ENCODE measurements at regions not wholly inside any gene's neighbourhood (a gene's known extent, or its start where the extent isn't known, plus 50 kb on each side); places are given as distances from the start of the nearest gene placed in this dataset.

DNA sequence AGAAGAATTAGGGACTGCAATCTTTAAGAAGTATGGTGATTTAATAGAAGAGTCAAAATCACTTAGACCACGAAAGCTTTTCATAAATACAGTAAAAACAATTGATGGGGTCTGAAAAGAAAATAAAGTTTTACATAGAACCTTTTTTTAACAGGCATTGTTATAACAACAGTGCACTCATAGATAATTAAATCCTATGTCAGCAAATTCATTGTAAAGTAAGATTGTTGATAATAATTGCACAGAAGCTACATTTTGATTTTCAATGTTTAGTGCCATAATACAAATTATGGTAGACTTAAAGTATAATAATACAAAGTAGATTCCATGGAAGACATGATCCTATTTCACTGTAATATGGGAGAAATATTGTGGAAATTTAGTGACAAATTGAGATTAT lies 130.7 kb upstream of the FSIP2 start:
- Histone ChIP-seq H3K9me3 (ENCODE audit: insufficient read depth, low read depth, low read length) (peaks cover 5% of the 10 kb centered on the region; the same call in 1 of the 2 replicates), H3K36me3 (ENCODE audit: insufficient read depth, low read depth, low read length) (no peaks in the 10 kb centered on the region), H3K4me1 (ENCODE audit: insufficient read depth, low read length) (no peaks in the 10 kb centered on the region; the same call in 1 of the 2 replicates), H3K27me3 (ENCODE audit: insufficient read depth, low read length) (no peaks in the 10 kb centered on the region), H3K4me3 (ENCODE audit: low read length) (no peak overlapping the region), H3K9ac (ENCODE audit: low read depth, low read length) (no peak overlapping the region), H3K27ac (ENCODE audit: low read length) (no peak overlapping the region)

DNA sequence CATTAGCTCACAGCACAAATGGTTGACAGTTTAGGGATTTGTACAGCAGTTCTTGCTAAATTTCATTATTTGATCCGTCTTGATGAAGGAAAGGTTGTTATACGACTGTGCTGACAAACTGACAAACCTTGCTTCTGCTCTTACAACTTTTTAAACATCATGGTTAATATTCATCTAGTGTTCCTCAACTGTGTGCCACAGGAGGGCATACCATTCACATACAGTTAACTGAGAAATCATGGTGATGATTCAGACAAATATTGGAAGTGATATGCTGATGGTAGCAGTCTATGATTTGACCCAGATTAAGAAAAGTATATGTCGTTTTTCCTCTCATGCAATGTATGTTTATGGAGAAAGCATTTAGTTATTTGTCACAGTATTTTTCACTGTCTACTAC lies 129.8 kb upstream of the FSIP2 start:
- H3K9ac ChIP-seq (ENCODE audit: low read depth, low read length): no peak overlapping the region
- H3K9me3 ChIP-seq (ENCODE audit: insufficient read depth, low read depth, low read length): no peaks in the 10 kb centered on the region
- no peaks in the 10 kb centered on the region for H3K27me3 ChIP-seq (ENCODE audit: insufficient read depth, low read length)
- H3K36me3 ChIP-seq (ENCODE audit: insufficient read depth, low read depth, low read length): no peaks in the 10 kb centered on the region
- H3K27ac ChIP-seq (ENCODE audit: low read length): no peak overlapping the region
- H3K4me1 ChIP-seq (ENCODE audit: insufficient read depth, low read length): no peaks in the 10 kb centered on the region; the same call in 1 of the 2 replicates
- no peak overlapping the region for H3K4me3 ChIP-seq (ENCODE audit: low read length)

DNA sequence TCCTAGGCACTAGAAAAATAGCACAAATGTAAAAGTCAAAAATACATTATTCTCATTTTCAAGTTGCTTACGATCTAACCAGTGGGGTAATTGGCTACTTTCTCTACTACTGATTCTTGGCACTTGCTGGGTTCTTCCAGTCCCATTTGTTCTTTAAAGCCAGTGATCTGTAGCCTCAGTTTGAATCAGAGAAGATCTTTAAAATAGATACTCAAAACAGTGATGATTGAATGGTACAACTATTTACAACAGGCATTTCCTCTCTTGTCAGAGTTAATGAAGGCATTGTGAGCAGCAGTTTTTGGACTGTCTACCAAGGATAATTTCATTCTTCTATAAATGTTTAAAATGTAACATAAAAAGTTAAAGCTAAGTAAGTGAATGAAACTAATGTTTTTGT lies 128.3 kb upstream of the FSIP2 start:
- Histone ChIP-seq H3K9me3 (ENCODE audit: insufficient read depth, low read depth, low read length) (no peaks in the 10 kb centered on the region), H3K4me1 (ENCODE audit: insufficient read depth, low read length) (no peaks in the 10 kb centered on the region; the same call in 1 of the 2 replicates), H3K36me3 (ENCODE audit: insufficient read depth, low read depth, low read length) (no peaks in the 10 kb centered on the region), H3K9ac (ENCODE audit: low read depth, low read length) (no peak overlapping the region), H3K27me3 (ENCODE audit: insufficient read depth, low read length) (no peaks in the 10 kb centered on the region), H3K4me3 (ENCODE audit: low read length) (no peak overlapping the region), H3K27ac (ENCODE audit: low read length) (no peak overlapping the region)

DNA sequence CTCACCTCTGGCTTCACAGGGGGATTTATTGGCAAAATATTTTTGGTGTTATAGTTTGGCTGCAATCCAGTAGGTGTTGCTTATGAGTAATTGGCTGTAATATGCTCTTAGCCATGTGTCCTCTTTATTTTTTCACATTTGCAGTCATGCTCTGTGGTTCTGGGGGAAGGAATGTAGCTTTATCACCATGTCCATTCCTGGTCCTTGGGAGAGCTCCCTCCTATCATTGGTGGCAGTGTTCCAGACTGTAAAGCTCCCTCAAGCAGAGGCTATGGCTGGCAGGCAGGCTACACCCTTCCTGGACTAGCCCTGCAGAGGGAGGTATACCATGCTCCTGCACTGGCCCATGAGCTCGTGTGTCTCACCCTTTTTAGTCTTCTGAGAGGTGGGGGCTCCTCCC lies 120.0 kb upstream of the FSIP2 start:
- Histone ChIP-seq H3K27ac (ENCODE audit: low read length) (no peak overlapping the region), H3K9me3 (ENCODE audit: insufficient read depth, low read depth, low read length) (no peaks in the 10 kb centered on the region)

DNA sequence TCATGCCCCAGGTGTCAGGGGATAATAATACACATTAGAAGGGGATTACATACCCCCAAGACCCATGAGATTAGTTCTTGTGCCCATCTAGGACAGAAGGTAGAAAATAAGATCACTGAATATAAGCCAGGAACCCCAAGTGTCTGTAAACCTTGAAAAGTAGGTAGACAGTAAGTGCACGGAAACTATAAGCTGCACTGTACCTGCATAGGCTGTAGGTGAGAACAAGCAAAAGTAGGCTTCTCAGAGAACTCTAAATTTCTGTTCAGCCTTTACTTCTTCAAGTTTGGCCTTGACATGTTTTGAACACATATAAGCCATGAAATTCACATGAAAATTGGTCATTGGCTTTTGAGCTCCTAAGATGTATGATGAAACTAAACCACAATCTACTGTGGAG lies 113.0 kb upstream of the FSIP2 start:
- Histone ChIP-seq H3K36me3 (ENCODE audit: insufficient read depth, low read depth, low read length) (no peaks in the 10 kb centered on the region), H3K9ac (ENCODE audit: low read depth, low read length) (no peak overlapping the region), H3K4me1 (ENCODE audit: insufficient read depth, low read length) (no peaks in the 10 kb centered on the region), H3K9me3 (ENCODE audit: insufficient read depth, low read depth, low read length) (no peaks in the 10 kb centered on the region), H3K4me3 (ENCODE audit: low read length) (no peak overlapping the region), H3K27ac (ENCODE audit: low read length) (no peak overlapping the region), H3K27me3 (ENCODE audit: insufficient read depth, low read length) (no peaks in the 10 kb centered on the region)

More for the DNA sequence above, 120.0 kb upstream of the FSIP2 start:
- no peaks in the 10 kb centered on the region for H3K27me3 ChIP-seq (ENCODE audit: insufficient read depth, low read length)
- no peak overlapping the region for H3K4me3 ChIP-seq (ENCODE audit: low read length)
- H3K36me3 ChIP-seq (ENCODE audit: insufficient read depth, low read depth, low read length): no peaks in the 10 kb centered on the region
- H3K9ac ChIP-seq (ENCODE audit: low read depth, low read length): no peak overlapping the region
- H3K4me1 ChIP-seq (ENCODE audit: insufficient read depth, low read length): no peaks in the 10 kb centered on the region

DNA sequence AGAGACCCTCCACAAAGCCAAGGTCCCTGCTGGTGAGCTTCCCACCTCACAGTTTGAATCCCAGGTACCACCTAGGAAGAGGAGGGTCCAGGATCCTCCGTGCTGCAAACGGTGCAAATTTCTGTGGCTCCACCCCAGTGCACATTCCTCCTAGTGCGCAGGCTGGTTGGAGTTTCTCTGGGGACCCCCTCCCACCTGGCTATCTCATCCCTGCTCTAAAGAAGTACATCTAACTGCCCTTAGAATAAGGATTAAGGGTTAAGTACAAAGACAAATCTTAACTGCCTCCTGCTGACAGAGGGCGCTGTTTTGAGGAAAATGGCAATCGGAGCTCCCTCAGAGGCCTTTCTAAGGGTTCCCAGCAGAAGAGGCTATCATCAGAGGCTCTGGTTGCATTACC lies 109.6 kb upstream of the FSIP2 start:
- H3K36me3 ChIP-seq (ENCODE audit: insufficient read depth, low read depth, low read length): no peaks in the 10 kb centered on the region
- no peaks in the 10 kb centered on the region for H3K4me1 ChIP-seq (ENCODE audit: insufficient read depth, low read length)
- H3K27me3 ChIP-seq (ENCODE audit: insufficient read depth, low read length): no peaks in the 10 kb centered on the region
- H3K9ac ChIP-seq (ENCODE audit: low read depth, low read length): no peak overlapping the region
- H3K9me3 ChIP-seq (ENCODE audit: insufficient read depth, low read depth, low read length): no peaks in the 10 kb centered on the region
- H3K4me3 ChIP-seq (ENCODE audit: low read length): no peak overlapping the region
- H3K27ac ChIP-seq (ENCODE audit: low read length): no peak overlapping the region

DNA sequence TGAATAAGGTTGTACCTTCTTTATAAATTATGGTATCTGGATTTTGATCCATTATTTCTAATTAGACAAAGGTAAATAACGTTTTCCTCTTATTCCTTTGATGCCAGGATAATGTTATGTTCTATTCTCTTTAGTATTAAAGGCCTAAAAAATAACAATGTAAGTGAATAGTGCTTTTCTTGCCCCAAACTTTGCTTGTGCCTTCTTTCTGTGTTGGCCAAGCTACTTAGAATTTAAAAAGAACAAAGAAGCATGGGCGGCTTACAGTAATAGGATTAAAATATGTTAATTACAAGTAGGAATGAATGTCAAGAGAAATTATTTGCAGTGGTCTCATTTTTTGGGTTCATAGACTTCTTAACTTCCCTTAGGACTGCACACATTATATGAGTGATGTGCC lies 105.0 kb upstream of the FSIP2 start:
- no peak overlapping the region for H3K9ac ChIP-seq (ENCODE audit: low read depth, low read length)
- H3K36me3 ChIP-seq (ENCODE audit: insufficient read depth, low read depth, low read length): no peaks in the 10 kb centered on the region
- peaks cover 6% of the 10 kb centered on the region; the same call in 1 of the 2 replicates for H3K4me1 ChIP-seq (ENCODE audit: insufficient read depth, low read length)
- no peak overlapping the region for H3K27ac ChIP-seq (ENCODE audit: low read length)
- no peaks in the 10 kb centered on the region for H3K27me3 ChIP-seq (ENCODE audit: insufficient read depth, low read length)
- no peak overlapping the region for H3K4me3 ChIP-seq (ENCODE audit: low read length)
- H3K9me3 ChIP-seq (ENCODE audit: insufficient read depth, low read depth, low read length): no peaks in the 10 kb centered on the region

DNA sequence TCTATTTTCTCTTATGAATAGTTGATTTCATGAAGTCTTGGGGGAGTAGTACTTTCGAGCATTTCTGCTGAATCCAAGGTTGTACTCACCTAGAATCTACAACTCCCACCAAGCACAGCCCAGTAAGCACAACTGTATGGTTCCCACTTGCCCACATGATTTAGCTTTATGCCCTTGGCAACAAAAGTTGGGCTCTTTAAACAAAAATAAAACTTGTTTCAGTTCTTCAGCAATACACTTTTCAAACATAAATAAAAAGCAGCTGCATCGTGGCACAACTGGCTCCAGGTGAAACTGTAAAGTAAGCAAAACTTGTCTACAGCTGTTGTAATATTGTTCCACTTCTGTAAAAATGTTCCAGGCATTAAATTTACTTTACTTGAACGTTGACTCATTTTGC lies 99.8 kb upstream of the FSIP2 start:
- Histone ChIP-seq H3K9me3 (ENCODE audit: insufficient read depth, low read depth, low read length) (no peaks in the 10 kb centered on the region), H3K27me3 (ENCODE audit: insufficient read depth, low read length) (no peaks in the 10 kb centered on the region), H3K9ac (ENCODE audit: low read depth, low read length) (no peak overlapping the region), H3K27ac (ENCODE audit: low read length) (no peak overlapping the region), H3K36me3 (ENCODE audit: insufficient read depth, low read depth, low read length) (no peaks in the 10 kb centered on the region), H3K4me1 (ENCODE audit: insufficient read depth, low read length) (peaks cover 6% of the 10 kb centered on the region), H3K4me3 (ENCODE audit: low read length) (no peak overlapping the region)

DNA sequence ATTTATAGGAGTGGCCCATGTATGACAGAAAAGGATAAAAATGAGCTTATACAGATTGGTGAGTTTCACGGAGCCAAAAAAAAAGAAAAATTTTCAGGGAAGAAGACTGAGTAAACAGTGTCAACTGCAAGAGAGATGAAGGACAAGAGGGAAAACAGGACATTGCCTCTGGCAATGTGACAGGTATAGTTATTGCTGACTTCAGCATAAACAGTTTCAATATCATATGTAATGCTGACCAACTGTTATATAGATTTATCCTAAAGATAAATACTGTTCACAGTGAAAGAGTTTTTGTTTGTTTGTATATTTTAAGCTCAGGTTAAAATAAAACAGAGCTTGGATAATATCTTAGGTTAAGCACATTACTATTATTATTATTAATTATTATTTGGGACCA lies 98.0 kb upstream of the FSIP2 start:
- Histone ChIP-seq H3K36me3 (ENCODE audit: insufficient read depth, low read depth, low read length) (no peaks in the 10 kb centered on the region), H3K27me3 (ENCODE audit: insufficient read depth, low read length) (no peaks in the 10 kb centered on the region), H3K9me3 (ENCODE audit: insufficient read depth, low read depth, low read length) (no peaks in the 10 kb centered on the region), H3K4me1 (ENCODE audit: insufficient read depth, low read length) (peaks cover 6% of the 10 kb centered on the region), H3K4me3 (ENCODE audit: low read length) (no peak overlapping the region), H3K9ac (ENCODE audit: low read depth, low read length) (no peak overlapping the region), H3K27ac (ENCODE audit: low read length) (no peak overlapping the region)

DNA sequence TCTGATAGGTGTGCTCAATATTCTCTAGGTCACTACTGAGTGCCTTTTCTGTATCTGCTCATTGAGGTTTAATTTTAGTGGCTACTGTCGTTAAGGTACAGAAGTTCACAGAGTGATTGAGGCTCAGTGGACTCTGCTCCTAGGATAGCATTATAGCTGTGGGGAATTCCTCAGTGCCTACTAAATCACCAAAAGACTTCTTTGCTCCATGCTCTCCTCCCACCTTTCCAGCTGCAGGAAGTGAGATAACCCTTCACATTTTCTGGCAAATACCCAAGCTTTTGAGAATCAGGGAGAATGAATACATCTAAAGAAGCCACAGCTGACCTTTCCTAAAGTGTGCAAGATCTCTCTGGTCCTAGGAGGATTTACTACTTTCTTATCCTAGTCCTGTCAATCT lies 95.2 kb upstream of the FSIP2 start:
- Histone ChIP-seq H3K9me3 (ENCODE audit: insufficient read depth, low read depth, low read length) (no peaks in the 10 kb centered on the region), H3K27me3 (ENCODE audit: insufficient read depth, low read length) (no peaks in the 10 kb centered on the region), H3K4me3 (ENCODE audit: low read length) (no peak overlapping the region), H3K36me3 (ENCODE audit: insufficient read depth, low read depth, low read length) (no peaks in the 10 kb centered on the region), H3K9ac (ENCODE audit: low read depth, low read length) (no peak overlapping the region), H3K27ac (ENCODE audit: low read length) (no peak overlapping the region), H3K4me1 (ENCODE audit: insufficient read depth, low read length) (no peaks in the 10 kb centered on the region; the same call in none of the 2 replicates)

DNA sequence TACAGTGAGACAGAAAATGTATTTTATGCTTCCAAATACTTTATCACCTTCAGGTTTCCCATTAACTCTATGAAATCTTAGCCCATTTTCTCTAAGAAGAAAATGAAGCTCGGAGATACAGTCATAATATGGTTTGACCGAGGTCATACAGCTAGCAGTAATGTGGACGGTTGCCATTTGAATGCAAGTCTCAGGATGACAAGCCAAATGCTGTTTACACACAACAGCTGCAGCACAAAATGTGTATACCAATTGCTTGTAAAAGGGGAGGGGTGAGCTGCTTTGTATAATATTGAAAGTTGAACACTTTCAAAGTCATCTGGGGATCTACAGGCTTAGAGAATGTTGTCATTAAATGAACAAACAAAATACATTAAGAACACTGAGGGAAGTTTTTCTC lies 93.8 kb upstream of the FSIP2 start:
- no peaks in the 10 kb centered on the region for H3K36me3 ChIP-seq (ENCODE audit: insufficient read depth, low read depth, low read length)
- no peak overlapping the region for H3K9ac ChIP-seq (ENCODE audit: low read depth, low read length)
- no peaks in the 10 kb centered on the region for H3K9me3 ChIP-seq (ENCODE audit: insufficient read depth, low read depth, low read length)
- H3K27me3 ChIP-seq (ENCODE audit: insufficient read depth, low read length): no peaks in the 10 kb centered on the region
- no peaks in the 10 kb centered on the region; the same call in 1 of the 2 replicates for H3K4me1 ChIP-seq (ENCODE audit: insufficient read depth, low read length)
- no peak overlapping the region for H3K4me3 ChIP-seq (ENCODE audit: low read length)
- no peak overlapping the region for H3K27ac ChIP-seq (ENCODE audit: low read length)

DNA sequence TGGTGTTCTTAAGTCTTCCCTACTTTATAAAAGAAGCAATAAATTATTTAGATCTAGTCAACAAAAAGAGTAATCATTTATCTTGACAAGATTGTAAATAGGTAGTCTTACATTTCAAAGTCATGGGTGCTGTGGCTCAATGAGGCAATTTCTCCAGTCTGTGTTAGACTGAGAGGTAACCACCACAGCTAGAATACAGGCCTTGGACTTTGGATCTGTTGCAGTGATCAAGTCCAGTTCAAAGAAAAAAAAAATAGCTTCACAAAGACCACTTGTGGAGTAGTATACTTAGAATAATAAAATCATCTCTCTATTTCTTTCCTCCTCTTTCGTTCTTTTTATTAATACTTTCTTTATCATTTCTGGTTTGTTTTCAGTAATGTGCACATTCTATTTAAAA lies 93.1 kb upstream of the FSIP2 start:
- Histone ChIP-seq H3K4me3 (ENCODE audit: low read length) (no peak overlapping the region), H3K27me3 (ENCODE audit: insufficient read depth, low read length) (no peaks in the 10 kb centered on the region), H3K9ac (ENCODE audit: low read depth, low read length) (no peak overlapping the region), H3K9me3 (ENCODE audit: insufficient read depth, low read depth, low read length) (no peaks in the 10 kb centered on the region), H3K4me1 (ENCODE audit: insufficient read depth, low read length) (no peaks in the 10 kb centered on the region; the same call in 1 of the 2 replicates), H3K36me3 (ENCODE audit: insufficient read depth, low read depth, low read length) (no peaks in the 10 kb centered on the region), H3K27ac (ENCODE audit: low read length) (no peak overlapping the region)

DNA sequence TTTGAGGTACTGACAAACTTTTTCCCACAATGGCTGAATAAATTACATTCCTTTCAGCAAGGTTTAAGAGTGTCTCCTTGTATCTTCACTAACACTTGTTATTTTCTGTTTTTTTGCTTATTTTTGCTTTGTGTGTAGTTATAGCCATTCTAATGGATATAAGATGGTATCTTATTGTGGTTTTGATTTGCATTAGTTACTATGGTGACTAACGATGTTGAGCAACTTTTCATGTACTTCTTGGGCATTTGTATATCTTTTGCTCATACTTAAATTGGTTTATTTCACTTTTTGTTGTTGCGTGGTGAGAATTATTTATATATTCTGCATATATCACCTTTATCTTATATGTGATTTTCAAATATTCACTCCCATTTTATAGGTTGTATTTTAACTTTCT lies 79.9 kb upstream of the FSIP2 start:
- no peaks in the 10 kb centered on the region for H3K9me3 ChIP-seq (ENCODE audit: insufficient read depth, low read depth, low read length)
- no peaks in the 10 kb centered on the region for H3K27me3 ChIP-seq (ENCODE audit: insufficient read depth, low read length)
- H3K36me3 ChIP-seq (ENCODE audit: insufficient read depth, low read depth, low read length): no peaks in the 10 kb centered on the region
- no peak overlapping the region for H3K27ac ChIP-seq (ENCODE audit: low read length)
- H3K4me1 ChIP-seq (ENCODE audit: insufficient read depth, low read length): no peaks in the 10 kb centered on the region
- no peak overlapping the region for H3K9ac ChIP-seq (ENCODE audit: low read depth, low read length)
- no peak overlapping the region for H3K4me3 ChIP-seq (ENCODE audit: low read length)

All from iPS-20b (cell line).